Skeletal muscle satellite cell (primary cell): ENCODE measurements at regions not wholly inside any gene's neighbourhood (a gene's known extent, or its start where the extent isn't known, plus 50 kb on each side); places are given as distances from the start of the nearest gene placed in this dataset.
"Not testable (repeated sequence)": the region's sequence is repeated elsewhere in the genome, so short reads cannot be mapped to it uniquely, and the experiment has no call there.

Source experiments
- H3K27me3 ChIP-seq: 2 replicates; pipeline ENCODE4 v1.7.0; 2013; ENCODE audit warnings: low read length; ENCODE audit not compliant: control insufficient read depth, insufficient read depth
- H3K36me3 ChIP-seq: 2 replicates; pipeline ENCODE4 v1.7.0; 2013; ENCODE audit warnings: mild to moderate bottlenecking, control low read depth, low read length; ENCODE audit not compliant: insufficient read depth
- H3K4me1 ChIP-seq: 2 replicates; pipeline ENCODE4 v1.7.0; 2013; ENCODE audit warnings: low read length; ENCODE audit not compliant: control insufficient read depth, insufficient read depth
- H3K4me2 ChIP-seq: 2 replicates; pipeline ENCODE4 v1.7.0; 2013; ENCODE audit warnings: mild to moderate bottlenecking, low read length
- H3K4me3 ChIP-seq: 2 replicates; pipeline ENCODE4 v1.7.0; 2013; ENCODE audit warnings: low read length
- H3K9ac ChIP-seq: 2 replicates; pipeline ENCODE4 v1.7.0; 2013; ENCODE audit warnings: mild to moderate bottlenecking, low read depth, low read length, moderate library complexity
- H3K9me3 ChIP-seq: replicated peaks from 2 replicates; pipeline ENCODE4 v1.7.0; 2013; ENCODE audit warnings: mild to moderate bottlenecking, control low read depth, low read length

- no peak overlapping the region for H3K4me3 ChIP-seq
- no peak overlapping the region for H3K4me2 ChIP-seq
- peaks cover 49% of the 10 kb centered on the region for H3K27me3 ChIP-seq
- no peaks in the 10 kb centered on the region for H3K36me3 ChIP-seq
- H3K9me3 ChIP-seq, result no peaks in the 10 kb centered on the region
- no peak overlapping the region for H3K9ac ChIP-seq
- H3K4me1 ChIP-seq, result peaks cover 14% of the 10 kb centered on the region
Observed at GRCh38 chr5:17402289-17403121, 95.5 kb upstream of the TAF11L2 start.

- Histone ChIP-seq H3K4me3 (no peak overlapping the region), H3K27me3 (peaks cover 49% of the 10 kb centered on the region), H3K4me2 (no peak overlapping the region), H3K36me3 (no peaks in the 10 kb centered on the region), H3K4me1 (peaks cover 2% of the 10 kb centered on the region), H3K9me3 (no peaks in the 10 kb centered on the region), H3K9ac (no peak overlapping the region)
Observed at GRCh38 chr5:17403695-17404490, 94.1 kb upstream of the TAF11L2 start.

GRCh38 chr5:17405976-17406375, 92.1 kb upstream of the TAF11L2 start:
- Histone ChIP-seq H3K4me1 (no peaks in the 10 kb centered on the region), H3K36me3 (no peaks in the 10 kb centered on the region), H3K4me2 (no peak overlapping the region), H3K27me3 (peaks cover 46% of the 10 kb centered on the region), H3K9me3 (no peaks in the 10 kb centered on the region), H3K9ac (no peak overlapping the region), H3K4me3 (no peak overlapping the region)

GRCh38 chr5:17406423-17406838, 91.6 kb upstream of the TAF11L2 start:
- Histone ChIP-seq H3K9me3 (no peaks in the 10 kb centered on the region), H3K4me3 (no peak overlapping the region), H3K4me2 (no peak overlapping the region), H3K36me3 (no peaks in the 10 kb centered on the region), H3K9ac (no peak overlapping the region), H3K27me3 (peaks cover 43% of the 10 kb centered on the region), H3K4me1 (no peaks in the 10 kb centered on the region)

- H3K9ac ChIP-seq, result no peak overlapping the region
- no peaks in the 10 kb centered on the region for H3K9me3 ChIP-seq
- no peak overlapping the region for H3K4me3 ChIP-seq
Observed at GRCh38 chr5:17411436-17412402, 86.3 kb upstream of the TAF11L2 start.

GRCh38 chr5:17412760-17413671, 85.0 kb upstream of the TAF11L2 start:
- no peak overlapping the region for H3K4me3 ChIP-seq
- H3K9me3 ChIP-seq, result no peaks in the 10 kb centered on the region
- no peaks in the 10 kb centered on the region for H3K36me3 ChIP-seq
- H3K4me2 ChIP-seq, result no peak overlapping the region
- H3K27me3 ChIP-seq, result peaks cover 17% of the 10 kb centered on the region
- H3K9ac ChIP-seq, result no peak overlapping the region
- H3K4me1 ChIP-seq, result no peaks in the 10 kb centered on the region

More at GRCh38 chr5:17411436-17412402, 86.3 kb upstream of the TAF11L2 start:
- Histone ChIP-seq H3K4me2 (no peak overlapping the region), H3K36me3 (no peaks in the 10 kb centered on the region), H3K27me3 (peaks cover 17% of the 10 kb centered on the region), H3K4me1 (no peaks in the 10 kb centered on the region)

- Histone ChIP-seq H3K4me1 (no peaks in the 10 kb centered on the region), H3K36me3 (no peaks in the 10 kb centered on the region), H3K27me3 (peaks cover 17% of the 10 kb centered on the region), H3K9ac (no peak overlapping the region), H3K4me3 (no peak overlapping the region), H3K4me2 (no peak overlapping the region), H3K9me3 (no peaks in the 10 kb centered on the region)
Observed at GRCh38 chr5:17413691-17414090, 84.3 kb upstream of the TAF11L2 start.

- no peak overlapping the region for H3K9ac ChIP-seq
- no peaks in the 10 kb centered on the region for H3K9me3 ChIP-seq
- no peak overlapping the region for H3K4me3 ChIP-seq
- no peaks in the 10 kb centered on the region for H3K4me1 ChIP-seq
- no peak overlapping the region for H3K4me2 ChIP-seq
- H3K36me3 ChIP-seq, result no peaks in the 10 kb centered on the region
- peaks cover 14% of the 10 kb centered on the region for H3K27me3 ChIP-seq
Observed at GRCh38 chr5:17415321-17415758, 82.7 kb upstream of the TAF11L2 start.

GRCh38 chr5:17416374-17416773, 81.7 kb upstream of the TAF11L2 start:
- H3K27me3 ChIP-seq, result peaks cover 12% of the 10 kb centered on the region
- not testable (repeated sequence) for H3K4me1 ChIP-seq, H3K4me3 ChIP-seq, H3K9ac ChIP-seq, H3K9me3 ChIP-seq, H3K4me2 ChIP-seq, H3K36me3 ChIP-seq

- Histone ChIP-seq H3K9me3 (no peaks in the 10 kb centered on the region), H3K4me1 (no peaks in the 10 kb centered on the region), H3K27me3 (peaks cover 30% of the 10 kb centered on the region), H3K4me2 (no peak overlapping the region), H3K36me3 (no peaks in the 10 kb centered on the region), H3K4me3 (no peak overlapping the region), H3K9ac (no peak overlapping the region)
Observed at GRCh38 chr5:17424674-17425073, 73.4 kb upstream of the TAF11L2 start.
